ENCODE measurements at regions not wholly inside any gene's neighbourhood (a gene's known extent, or its start where the extent isn't known, plus 50 kb on each side); places are given as distances from the start of the nearest gene placed in this dataset.

DNA sequence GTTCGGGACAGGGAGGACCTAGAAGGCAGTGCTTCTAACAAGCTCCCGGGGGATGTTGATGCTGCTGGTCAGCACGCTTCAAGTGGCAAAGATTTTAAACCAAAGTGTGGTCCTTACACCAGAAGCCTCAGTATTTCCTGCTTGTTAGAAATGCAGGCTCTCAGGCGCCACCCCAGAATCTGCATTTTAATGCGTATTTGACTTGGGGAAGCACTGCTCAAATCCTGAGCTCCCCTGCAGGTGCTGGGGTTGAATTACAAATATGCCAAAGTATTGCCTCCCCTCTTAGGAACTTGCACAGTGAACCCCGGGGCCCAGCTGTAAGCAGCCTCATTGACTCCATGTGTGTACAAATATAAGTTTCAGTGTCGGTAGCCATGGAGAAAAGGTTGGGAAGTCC, 70.8 kb upstream of the RAI2 start:
- no peaks in the 10 kb centered on the region for H3K79me2 ChIP-seq (ENCODE audit: control insufficient read depth, insufficient read depth, low read length)
- ATAC-seq (no peak), DNase-seq (ENCODE audit: extremely low read depth in 1 of 4, low spot score in 3 of 4) (no peak), FAIRE-seq (no peak)
- intact Hi-C loops (cut with micrococcal nuclease) (no loop called here), in situ Hi-C loops (cut with MboI) (no loop called here)
- no peak overlapping the region for H3K27ac ChIP-seq (ENCODE audit: extremely low read depth, low read depth, low read length)
- no peak overlapping the region for H2AFZ ChIP-seq (ENCODE audit: low read depth, low read length)
- no peak overlapping the region for H3K9ac ChIP-seq (ENCODE audit: insufficient read depth in 1 of 2, low read depth in 2 of 2, low read length in 2 of 2)
- H3K27me3 ChIP-seq (ENCODE audit: control insufficient read depth in 2 of 2, insufficient read depth in 2 of 2, low read length in 2 of 2) = peaks cover 0 to 2% of the 10 kb centered on the region in 2 experiments; a peak in 2 of 5 replicates
- no peaks in the 10 kb centered on the region for H3K9me3 ChIP-seq (replicated peaks; ENCODE audit: control insufficient read depth, insufficient read depth, low read depth, low read length)
- no TSS peak for BruUV-seq (replicated peaks)
- H3K4me3 ChIP-seq = no peak overlapping the region
- H3K4me2 ChIP-seq (ENCODE audit: insufficient read depth, low read length) = no peak overlapping the region
- no peaks in the 10 kb centered on the region for H3K9me1 ChIP-seq (ENCODE audit: control insufficient read depth, insufficient read depth, low read length)
- no peaks in the 10 kb centered on the region for H3K4me1 ChIP-seq (replicated peaks in 1 of 2; ENCODE audit: control insufficient read depth in 2 of 2, insufficient read depth in 2 of 2, low read length in 2 of 2)
- H3K36me3 ChIP-seq (ENCODE audit: control insufficient read depth, insufficient read depth, low read length) = no peaks in the 10 kb centered on the region
- TF ChIP-seq TCFL5 (CRISPR knock-in tag; conservative IDR thresholded peaks at IDR 0.05) = no peak
- TF ChIP-seq ZBTB2 (IDR thresholded peaks at IDR 0.05) = no peak
- no peak for TF ChIP-seq NR2C1 (IDR thresholded peaks at IDR 0.05)
- TF ChIP-seq NR2C1 (tag; IDR thresholded peaks at IDR 0.05) = no peak
- no peak for TF ChIP-seq SRSF3 (IDR thresholded peaks at IDR 0.05; ENCODE audit: insufficient read depth, low read length)
- TF ChIP-seq, protein P1, sequence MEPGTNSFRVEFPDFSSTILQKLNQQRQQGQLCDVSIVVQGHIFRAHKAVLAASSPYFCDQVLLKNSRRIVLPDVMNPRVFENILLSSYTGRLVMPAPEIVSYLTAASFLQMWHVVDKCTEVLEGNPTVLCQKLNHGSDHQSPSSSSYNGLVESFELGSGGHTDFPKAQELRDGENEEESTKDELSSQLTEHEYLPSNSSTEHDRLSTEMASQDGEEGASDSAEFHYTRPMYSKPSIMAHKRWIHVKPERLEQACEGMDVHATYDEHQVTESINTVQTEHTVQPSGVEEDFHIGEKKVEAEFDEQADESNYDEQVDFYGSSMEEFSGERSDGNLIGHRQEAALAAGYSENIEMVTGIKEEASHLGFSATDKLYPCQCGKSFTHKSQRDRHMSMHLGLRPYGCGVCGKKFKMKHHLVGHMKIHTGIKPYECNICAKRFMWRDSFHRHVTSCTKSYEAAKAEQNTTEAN (CRISPR knock-in tag; IDR thresholded peaks at IDR 0.05) = no peak
- TF ChIP-seq UBTF (IDR thresholded peaks at IDR 0.05; ENCODE audit: borderline replicate concordance in 1 of 2, low read depth in 2 of 2, low read length in 2 of 2) = no peak
- TF ChIP-seq U2AF1 (optimal IDR thresholded peaks at IDR 0.05; ENCODE audit: low read depth, low read length) = no peak
- no peak for TF ChIP-seq JUNB (CRISPR knock-in tag; conservative IDR thresholded peaks at IDR 0.05)
- TF ChIP-seq, protein P2, sequence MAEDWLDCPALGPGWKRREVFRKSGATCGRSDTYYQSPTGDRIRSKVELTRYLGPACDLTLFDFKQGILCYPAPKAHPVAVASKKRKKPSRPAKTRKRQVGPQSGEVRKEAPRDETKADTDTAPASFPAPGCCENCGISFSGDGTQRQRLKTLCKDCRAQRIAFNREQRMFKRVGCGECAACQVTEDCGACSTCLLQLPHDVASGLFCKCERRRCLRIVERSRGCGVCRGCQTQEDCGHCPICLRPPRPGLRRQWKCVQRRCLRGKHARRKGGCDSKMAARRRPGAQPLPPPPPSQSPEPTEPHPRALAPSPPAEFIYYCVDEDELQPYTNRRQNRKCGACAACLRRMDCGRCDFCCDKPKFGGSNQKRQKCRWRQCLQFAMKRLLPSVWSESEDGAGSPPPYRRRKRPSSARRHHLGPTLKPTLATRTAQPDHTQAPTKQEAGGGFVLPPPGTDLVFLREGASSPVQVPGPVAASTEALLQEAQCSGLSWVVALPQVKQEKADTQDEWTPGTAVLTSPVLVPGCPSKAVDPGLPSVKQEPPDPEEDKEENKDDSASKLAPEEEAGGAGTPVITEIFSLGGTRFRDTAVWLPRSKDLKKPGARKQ (CRISPR knock-in tag; IDR thresholded peaks at IDR 0.05) = no peak
- TF ChIP-seq RFX5 (IDR thresholded peaks at IDR 0.05; ENCODE audit: low read depth, low read length) = no peak
- TF ChIP-seq PTBP1 (IDR thresholded peaks at IDR 0.05; ENCODE audit: low read depth, low read length) = no peak
- TF ChIP-seq PCBP2 (IDR thresholded peaks at IDR 0.05; ENCODE audit: low read depth, low read length, poor library complexity, severe bottlenecking) = no peak
- CTCF ChIA-PET (ENCODE audit: low intra/inter-chr PET ratio) = no interaction called here
- H4K20me1 ChIP-seq (replicated peaks; ENCODE audit: control insufficient read depth, insufficient read depth, low read length) = no peaks in the 10 kb centered on the region
- 2% methylated on average over 7 of the region's 7 CpGs for WGBS (ENCODE audit: insufficient coverage, low coverage, missing lambda C conversion rate)
- POLR2A ChIA-PET = interaction anchor here (0.6 kb wide), 1 partner anchor 27 kb away, joined by 3 read pairs; no protein-coding TSS in a partner anchor

Data from K562 (cell line).